Osteocyte (in vitro differentiated cells): ENCODE measurements at regions not wholly inside any gene's neighbourhood (a gene's known extent, or its start where the extent isn't known, plus 50 kb on each side); places are given as distances from the start of the nearest gene placed in this dataset.
"Not testable (repeated sequence)": the region's sequence is repeated elsewhere in the genome, so short reads cannot be mapped to it uniquely, and the experiment has no call there.

Experiments
- DNase-seq: peaks from one replicate; pipeline ENCODE4 v3.0.0; 2021; ENCODE audit warnings: mixed read lengths; ENCODE audit not compliant: unreplicated experiment; ENCODE audit errors: extremely low spot score
- H3K27ac Mint-ChIP-seq: one replicate; pipeline ENCODE4 v1.8.0; 2021; ENCODE audit warnings: mild to moderate bottlenecking, mixed read lengths; ENCODE audit not compliant: unreplicated experiment
- H3K27me3 Mint-ChIP-seq: one replicate; pipeline ENCODE4 v1.8.0; 2021; ENCODE audit warnings: mixed read lengths; ENCODE audit not compliant: unreplicated experiment
- H3K36me3 Mint-ChIP-seq: one replicate; pipeline ENCODE4 v1.8.0; 2021; ENCODE audit warnings: mixed read lengths; ENCODE audit not compliant: unreplicated experiment
- H3K4me1 Mint-ChIP-seq: one replicate; pipeline ENCODE4 v1.8.0; 2021; ENCODE audit warnings: mixed read lengths; ENCODE audit not compliant: unreplicated experiment
- H3K4me3 Mint-ChIP-seq: one replicate; pipeline ENCODE4 v1.8.0; 2021; ENCODE audit warnings: mild to moderate bottlenecking, moderate library complexity, mixed read lengths; ENCODE audit not compliant: unreplicated experiment
- H3K9me3 Mint-ChIP-seq: one replicate; pipeline ENCODE4 v1.8.0; 2021; ENCODE audit warnings: mixed read lengths; ENCODE audit not compliant: unreplicated experiment
- CTCF ChIP-seq: fragments of 200-600 bp; sonication (generic); IDR thresholded peaks from 2 replicates; pipeline ENCODE4 v1.5.0; 2021; ENCODE audit warnings: antibody characterized with exemption, mild to moderate bottlenecking, moderate library complexity

- no peak for TF ChIP-seq CTCF
- Mint-ChIP-seq H3K27me3 (no peaks in the 10 kb centered on the region), H3K27ac (no peak overlapping the region), H3K4me3 (no peak overlapping the region), H3K36me3 (no peaks in the 10 kb centered on the region), H3K4me1 (no peaks in the 10 kb centered on the region), H3K9me3 (peaks cover 28% of the 10 kb centered on the region)
- no peak for DNase-seq
Measured at GRCh38 chr12:83432176-83432719, 745.5 kb downstream of the TMTC2 start.

- not testable (repeated sequence) for H3K36me3 Mint-ChIP-seq, H3K27me3 Mint-ChIP-seq, DNase-seq, H3K4me3 Mint-ChIP-seq, H3K27ac Mint-ChIP-seq, H3K4me1 Mint-ChIP-seq
- H3K9me3 Mint-ChIP-seq: peaks cover 31% of the 10 kb centered on the region
Measured at GRCh38 chr12:83427586-83428136, 741.0 kb downstream of the TMTC2 start.

- Mint-ChIP-seq H3K27me3 (no peaks in the 10 kb centered on the region), H3K4me3 (no peak overlapping the region), H3K36me3 (no peaks in the 10 kb centered on the region), H3K9me3 (peaks cover 4% of the 10 kb centered on the region), H3K4me1 (no peaks in the 10 kb centered on the region), H3K27ac (no peak overlapping the region)
- DNase-seq: no peak
- TF ChIP-seq CTCF: no peak
Measured at GRCh38 chr12:83414981-83415380, 728.3 kb downstream of the TMTC2 start.

GRCh38 chr12:83408851-83409250 is 722.1 kb downstream of the TMTC2 start:
- Mint-ChIP-seq H3K27ac (no peak overlapping the region), H3K36me3 (no peaks in the 10 kb centered on the region), H3K27me3 (no peaks in the 10 kb centered on the region), H3K4me3 (no peak overlapping the region), H3K4me1 (peaks cover 5% of the 10 kb centered on the region), H3K9me3 (peaks cover 4% of the 10 kb centered on the region)
- no peak for DNase-seq
- no peak for TF ChIP-seq CTCF

- Mint-ChIP-seq H3K27me3 (no peaks in the 10 kb centered on the region), H3K27ac (no peak overlapping the region), H3K4me1 (peaks cover 5% of the 10 kb centered on the region), H3K9me3 (peaks cover 4% of the 10 kb centered on the region), H3K36me3 (no peaks in the 10 kb centered on the region), H3K4me3 (no peak overlapping the region)
- no peak for DNase-seq
- no peak for TF ChIP-seq CTCF
Measured at GRCh38 chr12:83408146-83408545, 721.4 kb downstream of the TMTC2 start.

- H3K4me3 Mint-ChIP-seq: no peak overlapping the region
- no peaks in the 10 kb centered on the region for H3K36me3 Mint-ChIP-seq
- no peak for DNase-seq
- no peaks in the 10 kb centered on the region for H3K27me3 Mint-ChIP-seq
- H3K9me3 Mint-ChIP-seq: no peaks in the 10 kb centered on the region
- TF ChIP-seq CTCF: no peak
- H3K27ac Mint-ChIP-seq: no peak overlapping the region
- peaks cover 5% of the 10 kb centered on the region for H3K4me1 Mint-ChIP-seq
Measured at GRCh38 chr12:83404521-83404920, 717.8 kb downstream of the TMTC2 start.
